ENCODE measurements at regions not wholly inside any gene's neighbourhood (a gene's known extent, or its start where the extent isn't known, plus 50 kb on each side); places are given as distances from the start of the nearest gene placed in this dataset.
"Not testable (repeated sequence)": the region's sequence is repeated elsewhere in the genome, so short reads cannot be mapped to it uniquely, and the experiment has no call there.

GRCh38 chr16:18263046-18263445 is 73.5 kb downstream of the NPIPA8 start:
- not testable (repeated sequence) for DNase-seq (ENCODE audit: low read depth, low spot score)

- DNase-seq (ENCODE audit: low read depth, low spot score) = not testable (repeated sequence)
Measured at GRCh38 chr16:18261848-18262247, 74.7 kb downstream of the NPIPA8 start.

- not testable (repeated sequence) for DNase-seq (ENCODE audit: low read depth, low spot score)
Measured at GRCh38 chr16:18259496-18260176, 76.9 kb downstream of the NPIPA8 start.

- DNase-seq (ENCODE audit: low read depth, low spot score) = not testable (repeated sequence)
Measured at GRCh38 chr16:18252943-18253342, 83.6 kb downstream of the NPIPA8 start.

GRCh38 chr16:18230505-18230904 is 106.0 kb downstream of the NPIPA8 start:
- DNase-seq (ENCODE audit: low read depth, low spot score) = not testable (repeated sequence)

- not testable (repeated sequence) for DNase-seq (ENCODE audit: low read depth, low spot score)
Measured at GRCh38 chr16:18222054-18223009, 114.2 kb downstream of the NPIPA8 start.

- DNase-seq (ENCODE audit: low read depth, low spot score) = not testable (repeated sequence)
Measured at GRCh38 chr16:18217741-18218140, 118.8 kb downstream of the NPIPA8 start.

- DNase-seq (ENCODE audit: low read depth, low spot score) = not testable (repeated sequence)
Measured at GRCh38 chr16:18216814-18217213, 119.7 kb downstream of the NPIPA8 start.

GRCh38 chr16:18213810-18214209 is 122.7 kb downstream of the NPIPA8 start:
- not testable (repeated sequence) for DNase-seq (ENCODE audit: low read depth, low spot score)

- not testable (repeated sequence) for DNase-seq (ENCODE audit: low read depth, low spot score)
Measured at GRCh38 chr16:18211505-18211904, 125.0 kb downstream of the NPIPA8 start.

GRCh38 chr16:18204786-18205185 is 131.8 kb downstream of the NPIPA8 start:
- not testable (repeated sequence) for DNase-seq (ENCODE audit: low read depth, low spot score)

GRCh38 chr16:18204309-18204708 is 132.2 kb downstream of the NPIPA8 start:
- not testable (repeated sequence) for DNase-seq (ENCODE audit: low read depth, low spot score)

GRCh38 chr16:18201511-18201910 is 135.0 kb downstream of the NPIPA8 start:
- DNase-seq (ENCODE audit: low read depth, low spot score) = not testable (repeated sequence)

- not testable (repeated sequence) for DNase-seq (ENCODE audit: low read depth, low spot score)
Measured at GRCh38 chr16:18192389-18192788, 144.1 kb downstream of the NPIPA8 start.

GRCh38 chr16:18190179-18190578 is 146.4 kb downstream of the NPIPA8 start:
- DNase-seq (ENCODE audit: low read depth, low spot score) = not testable (repeated sequence)

- DNase-seq (ENCODE audit: low read depth, low spot score) = not testable (repeated sequence)
Measured at GRCh38 chr16:18184755-18185154, 151.8 kb downstream of the NPIPA8 start.

GRCh38 chr16:18181028-18181427 is 155.5 kb downstream of the NPIPA8 start:
- DNase-seq (ENCODE audit: low read depth, low spot score) = not testable (repeated sequence)

GRCh38 chr16:18173945-18174497 is 162.5 kb downstream of the NPIPA8 start:
- DNase-seq (ENCODE audit: low read depth, low spot score) = not testable (repeated sequence)

- DNase-seq (ENCODE audit: low read depth, low spot score) = not testable (repeated sequence)
Measured at GRCh38 chr16:18162293-18162692, 174.2 kb downstream of the NPIPA8 start.

- not testable (repeated sequence) for DNase-seq (ENCODE audit: low read depth, low spot score)
Measured at GRCh38 chr16:18161224-18161623, 175.3 kb downstream of the NPIPA8 start.

GRCh38 chr16:18159185-18159584 is 177.4 kb downstream of the NPIPA8 start:
- not testable (repeated sequence) for DNase-seq (ENCODE audit: low read depth, low spot score)

- not testable (repeated sequence) for DNase-seq (ENCODE audit: low read depth, low spot score)
Measured at GRCh38 chr16:18157854-18158253, 178.7 kb downstream of the NPIPA8 start.
